Activated naive CD4-positive, alpha-beta T cell treated with anti-CD3 and anti-CD28 coated beads for 36 hours (primary cell): ENCODE measurements at regions not wholly inside any gene's neighbourhood (a gene's known extent, or its start where the extent isn't known, plus 50 kb on each side); places are given as distances from the start of the nearest gene placed in this dataset.
"Not testable (repeated sequence)": the region's sequence is repeated elsewhere in the genome, so short reads cannot be mapped to it uniquely, and the experiment has no call there.

Experiments used
- CTCF ChIA-PET: fragments of 350-600 bp; sonication (Branson Sonifier 250); formaldehyde crosslinking; loops from one replicate; lab custom pipeline; 2021; ENCODE audit warnings: antibody characterized with exemption; lab: Charles Lee
- DNase-seq: peaks from one replicate; pipeline ENCODE4 v3.0.0-alpha.2; 2020
- H3K27ac Mint-ChIP-seq: one replicate; pipeline ENCODE4 v1.8.0; 2021; ENCODE audit warnings: mild to moderate bottlenecking, mixed read lengths
- H3K27me3 Mint-ChIP-seq: one replicate; pipeline ENCODE4 v1.8.0; 2021; ENCODE audit warnings: low read depth, mixed read lengths
- H3K36me3 Mint-ChIP-seq: one replicate; pipeline ENCODE4 v1.8.0; 2021; ENCODE audit warnings: low read depth, mixed read lengths
- H3K4me1 Mint-ChIP-seq: one replicate; pipeline ENCODE4 v1.8.0; 2021; ENCODE audit warnings: low read depth, mixed read lengths
- H3K4me3 Mint-ChIP-seq: one replicate; pipeline ENCODE4 v1.8.0; 2021; ENCODE audit warnings: mild to moderate bottlenecking, moderate library complexity, mixed read lengths
- H3K9me3 Mint-ChIP-seq: one replicate; pipeline ENCODE4 v1.8.0; 2021; ENCODE audit warnings: mixed read lengths
- intact Hi-C: fragments of 100-400 bp; cut with micrococcal nuclease; formaldehyde crosslinking; loops from one replicate; pipeline ENCODE4 v1.15.1; 2023

DNA sequence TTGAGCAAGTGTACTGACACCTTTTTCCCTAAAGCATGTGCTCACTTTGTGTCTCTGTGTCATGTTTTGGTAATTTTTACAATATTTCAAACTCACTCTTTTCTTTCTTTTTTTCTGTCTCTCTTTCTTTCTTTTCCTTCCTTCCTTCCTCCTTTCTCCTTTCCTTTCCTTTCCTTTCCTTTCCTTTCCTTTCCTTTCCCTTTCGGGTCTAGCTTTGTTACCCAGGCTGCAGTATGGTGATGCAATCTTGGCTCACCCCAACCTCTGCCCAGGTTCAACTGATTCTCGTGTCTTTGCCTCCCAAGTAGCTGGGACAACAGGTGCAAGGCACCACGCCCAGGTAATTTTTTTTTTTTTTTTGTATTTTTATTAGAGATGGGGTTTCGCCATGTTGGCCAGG is 60.4 kb upstream of the TINAGL1 start:
- Mint-ChIP-seq H3K9me3 (no peaks in the 10 kb centered on the region), H3K36me3 (no peaks in the 10 kb centered on the region), H3K27me3 (peaks cover 3% of the 10 kb centered on the region), H3K4me3 (no peak overlapping the region), H3K4me1 (no peaks in the 10 kb centered on the region), H3K27ac (no peak overlapping the region)
- no peak for DNase-seq
- intact Hi-C loops = no loop called here
- CTCF ChIA-PET = no interaction called here

DNA sequence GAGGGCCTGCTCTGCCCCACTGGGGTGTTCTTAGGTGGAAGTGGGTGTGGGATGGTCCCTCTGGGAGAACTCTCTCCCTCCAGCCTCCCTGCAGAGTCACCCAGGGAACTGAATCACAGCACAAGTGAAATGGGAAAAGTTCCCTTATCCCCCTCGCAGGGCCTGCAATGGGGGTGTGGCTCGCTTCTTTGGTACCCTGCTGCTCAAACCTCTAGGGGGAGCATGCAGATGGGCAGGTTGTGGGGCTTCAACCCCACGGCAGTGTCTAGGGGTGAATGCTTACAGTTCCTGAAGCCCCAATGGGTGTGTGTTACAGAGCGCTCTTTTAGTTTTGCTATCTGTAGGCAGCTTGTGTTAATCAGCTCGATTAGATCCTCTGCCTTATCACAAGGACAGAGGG is 59.0 kb upstream of the TINAGL1 start:
- no peak for DNase-seq
- CTCF ChIA-PET = no interaction called here
- Mint-ChIP-seq H3K27me3 (peaks cover 3% of the 10 kb centered on the region), H3K4me1 (no peaks in the 10 kb centered on the region), H3K4me3 (no peak overlapping the region), H3K27ac (no peak overlapping the region), H3K36me3 (no peaks in the 10 kb centered on the region), H3K9me3 (no peaks in the 10 kb centered on the region)
- intact Hi-C loops = no loop called here

DNA sequence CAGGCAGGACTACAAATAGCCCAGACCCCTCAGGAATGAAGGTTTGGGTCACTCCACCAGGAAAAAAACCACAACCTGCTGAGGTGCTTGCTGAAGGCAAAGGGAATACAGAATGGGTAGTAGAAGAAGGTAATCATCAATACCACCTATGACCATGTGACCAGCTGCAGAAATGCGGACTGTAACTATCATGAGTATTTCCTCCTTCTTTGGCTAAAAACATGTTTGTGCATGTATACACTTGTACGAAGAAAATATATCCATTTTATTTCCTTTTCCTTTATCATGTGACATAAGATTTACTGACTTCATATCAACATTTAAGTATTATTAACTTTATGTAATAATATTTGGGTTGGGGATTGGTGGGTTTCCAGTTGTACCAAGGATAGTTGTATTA is 58.3 kb upstream of the TINAGL1 start:
- H3K4me1 Mint-ChIP-seq, H3K27ac Mint-ChIP-seq: not testable (repeated sequence)

DNA sequence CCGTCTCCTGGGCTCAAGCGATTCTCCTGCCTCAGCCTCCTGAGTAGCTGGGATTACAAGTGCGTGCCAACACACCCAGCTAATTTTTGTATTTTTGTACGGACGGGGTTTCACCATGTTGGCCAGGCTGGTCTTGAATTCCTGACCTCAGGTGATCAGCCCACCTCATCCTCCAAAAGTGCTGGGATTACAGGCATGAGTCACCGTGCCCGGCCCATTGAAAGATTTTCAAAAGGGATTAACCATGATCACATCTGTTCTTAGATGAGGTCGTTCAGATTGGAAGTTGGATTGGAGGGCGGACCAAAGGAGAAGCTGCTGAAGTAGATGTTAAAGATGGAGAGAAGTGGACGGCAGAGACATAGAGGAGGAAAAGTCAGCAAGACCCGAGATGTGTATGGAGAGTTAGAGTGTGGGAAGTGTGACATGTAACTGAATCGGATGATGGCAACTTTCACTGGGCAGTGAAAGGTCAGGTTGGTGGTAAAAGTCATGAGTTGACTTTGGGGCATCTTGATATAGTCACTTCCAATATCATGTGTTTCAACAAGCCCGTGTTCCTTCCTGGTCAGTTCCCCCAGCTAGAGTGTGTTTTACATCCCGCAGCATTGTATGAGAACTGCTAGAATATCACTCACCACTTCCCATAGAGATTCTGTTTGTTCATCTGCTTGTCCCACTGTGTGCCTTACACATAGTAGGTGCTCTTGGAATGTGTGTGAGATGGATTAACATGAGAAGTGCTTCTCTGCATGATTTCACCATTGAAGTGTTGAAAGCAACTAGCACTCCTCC is 54.4 kb upstream of the TINAGL1 start:
- H3K9me3 Mint-ChIP-seq = no peaks in the 10 kb centered on the region
- H3K4me3 Mint-ChIP-seq = no peak overlapping the region
- CTCF ChIA-PET = interaction anchor here (0.7 kb wide), 1 partner anchor 7 kb away, joined by 3 read pairs; no protein-coding TSS in a partner anchor
- H3K27me3 Mint-ChIP-seq = peaks cover 4% of the 10 kb centered on the region
- intact Hi-C loops = no loop called here
- no peak overlapping the region for H3K27ac Mint-ChIP-seq
- H3K36me3 Mint-ChIP-seq = no peaks in the 10 kb centered on the region
- no peaks in the 10 kb centered on the region for H3K4me1 Mint-ChIP-seq
- no peak for DNase-seq

More for the DNA sequence above, 58.3 kb upstream of the TINAGL1 start:
- CTCF ChIA-PET, H3K36me3 Mint-ChIP-seq, DNase-seq, H3K9me3 Mint-ChIP-seq, H3K4me3 Mint-ChIP-seq, intact Hi-C loops, H3K27me3 Mint-ChIP-seq: not testable (repeated sequence)

DNA sequence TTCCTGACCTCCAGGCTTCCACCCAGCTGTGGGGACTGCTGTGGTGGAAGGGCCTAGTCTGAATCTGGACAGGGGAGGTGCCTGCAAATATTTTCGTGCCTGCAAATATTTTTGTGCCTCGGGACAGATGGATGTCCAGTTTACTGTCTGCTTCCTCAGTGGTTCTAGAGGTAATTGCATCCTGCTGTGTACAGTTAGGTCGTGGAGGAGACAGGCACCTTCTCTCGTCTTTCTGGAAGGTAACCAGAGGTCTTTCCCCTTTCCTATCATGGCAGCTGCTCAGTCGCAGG is 53.8 kb upstream of the TINAGL1 start:
- H3K27ac Mint-ChIP-seq = no peak overlapping the region
- intact Hi-C loops = no loop called here
- CTCF ChIA-PET = no interaction called here
- H3K9me3 Mint-ChIP-seq = no peaks in the 10 kb centered on the region
- no peaks in the 10 kb centered on the region for H3K4me1 Mint-ChIP-seq
- DNase-seq = no peak
- H3K36me3 Mint-ChIP-seq = no peaks in the 10 kb centered on the region
- no peak overlapping the region for H3K4me3 Mint-ChIP-seq
- peaks cover 4% of the 10 kb centered on the region for H3K27me3 Mint-ChIP-seq

DNA sequence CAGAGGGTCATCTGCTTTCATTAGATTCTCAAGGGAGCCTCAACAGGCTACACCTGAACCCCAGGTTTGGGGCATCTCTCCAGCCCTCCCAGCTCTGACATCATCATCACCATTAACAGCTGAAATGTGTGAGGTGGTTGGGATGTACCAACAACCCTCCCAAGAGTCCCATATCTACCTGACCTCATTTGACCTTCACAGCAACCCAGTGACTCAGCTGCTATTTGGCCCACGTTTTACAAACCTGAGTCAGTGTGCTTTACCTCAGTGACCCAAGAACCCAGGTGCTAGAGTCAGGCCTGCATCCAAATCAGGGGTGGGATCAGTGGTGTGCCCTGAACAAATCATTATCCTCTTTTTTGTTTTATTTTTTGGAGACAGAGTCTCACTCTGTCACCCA is 53.3 kb upstream of the TINAGL1 start:
- CTCF ChIA-PET = interaction anchor here (1.1 kb wide), 1 partner anchor 55 kb away, joined by 3 read pairs; no protein-coding TSS in a partner anchor
- H3K27me3 Mint-ChIP-seq = peaks cover 4% of the 10 kb centered on the region
- no peak overlapping the region for H3K27ac Mint-ChIP-seq
- no peak for DNase-seq
- H3K9me3 Mint-ChIP-seq = no peaks in the 10 kb centered on the region
- no peaks in the 10 kb centered on the region for H3K36me3 Mint-ChIP-seq
- no peaks in the 10 kb centered on the region for H3K4me1 Mint-ChIP-seq
- intact Hi-C loops = no loop called here
- H3K4me3 Mint-ChIP-seq = no peak overlapping the region

DNA sequence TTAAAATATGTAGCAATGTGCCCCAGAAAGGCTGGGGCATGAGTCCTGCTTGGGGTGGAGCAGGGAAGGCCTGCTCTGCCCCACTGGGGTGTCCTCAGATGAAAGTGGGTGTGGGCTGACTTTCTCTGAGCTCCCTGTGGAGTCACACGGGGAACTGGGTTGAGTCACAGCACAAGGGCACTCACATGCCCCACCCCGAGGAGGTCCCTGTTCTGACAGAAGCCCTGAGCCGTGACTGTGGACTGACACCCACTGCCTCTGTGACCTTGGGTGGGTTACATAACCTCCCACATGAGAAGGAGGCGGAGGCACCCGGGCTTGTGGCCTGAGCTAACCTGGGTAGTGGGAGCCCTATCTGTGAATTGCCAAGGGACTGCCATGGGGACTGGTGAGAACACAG is 52.5 kb upstream of the TINAGL1 start:
- Mint-ChIP-seq H3K4me3 (no peak overlapping the region), H3K36me3 (no peaks in the 10 kb centered on the region), H3K9me3 (no peaks in the 10 kb centered on the region), H3K27me3 (peaks cover 4% of the 10 kb centered on the region), H3K4me1 (no peaks in the 10 kb centered on the region), H3K27ac (no peak overlapping the region)
- intact Hi-C loops = no loop called here
- CTCF ChIA-PET = interaction anchor here (1.1 kb wide), 1 partner anchor 56 kb away, joined by 3 read pairs; no protein-coding TSS in a partner anchor
- DNase-seq = no peak

DNA sequence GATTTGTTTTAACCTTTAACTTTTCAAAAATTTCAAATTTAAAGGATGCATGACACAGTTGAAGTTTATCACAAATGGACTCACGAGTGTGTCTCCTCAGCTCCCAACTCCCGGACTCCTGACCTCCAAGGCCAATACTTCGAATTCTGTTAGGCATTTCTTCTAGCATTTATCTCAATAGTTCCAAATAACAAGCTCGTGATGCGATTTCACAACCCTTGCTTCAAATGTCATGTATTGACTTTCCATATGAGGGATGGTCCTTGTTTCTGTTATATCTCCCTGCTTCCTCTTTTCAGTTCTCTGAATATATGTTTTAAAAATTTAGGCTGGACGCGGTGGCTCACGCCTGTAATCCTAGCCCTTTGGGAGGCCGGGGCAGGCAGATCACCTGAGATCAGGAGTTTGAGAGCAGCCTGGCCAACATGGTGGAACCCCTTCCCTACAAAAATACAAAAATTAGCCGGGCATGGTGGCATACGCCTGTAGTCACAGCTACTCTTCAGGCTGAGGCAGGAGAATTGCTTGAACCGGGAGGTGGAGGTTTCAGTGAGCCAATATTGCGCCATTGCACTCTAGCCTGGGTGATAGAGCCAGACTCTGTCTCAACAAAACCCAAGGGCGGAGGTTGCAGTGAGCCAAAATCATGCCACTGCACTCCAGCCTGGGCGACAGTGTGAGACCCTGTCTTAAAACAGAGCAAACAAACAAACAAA is 52.0 kb upstream of the TINAGL1 start:
- peaks cover 4% of the 10 kb centered on the region for H3K27me3 Mint-ChIP-seq
- no peak for DNase-seq
- no peaks in the 10 kb centered on the region for H3K4me1 Mint-ChIP-seq
- H3K27ac Mint-ChIP-seq = no peak overlapping the region
- intact Hi-C loops = no loop called here
- CTCF ChIA-PET = interaction anchor here (0.6 to 1.1 kb wide), 2 partner anchors 26 to 56 kb away, joined by 3 to 4 read pairs; no protein-coding TSS in a partner anchor
- no peak overlapping the region for H3K4me3 Mint-ChIP-seq
- no peaks in the 10 kb centered on the region for H3K9me3 Mint-ChIP-seq
- H3K36me3 Mint-ChIP-seq = no peaks in the 10 kb centered on the region
